Choroid plexus epithelial cell (primary cell): ENCODE measurements at regions not wholly inside any gene's neighbourhood (a gene's known extent, or its start where the extent isn't known, plus 50 kb on each side); places are given as distances from the start of the nearest gene placed in this dataset.

Source experiments
- DNase-seq: peaks from one replicate; pipeline ENCODE4 v3.0.0-alpha.2; 2010; ENCODE audit warnings: low read depth
- H3K4me3 ChIP-seq: 2 replicates; pipeline ENCODE4 v1.5.1; 2011; ENCODE audit warnings: low read depth, mild to moderate bottlenecking, control low read depth, low read length, moderate library complexity
- TF ChIP-seq, protein P1 (sequence below): conservative IDR thresholded peaks from 2 replicates; pipeline ENCODE4 v1.5.1; 2011; ENCODE audit warnings: low read depth, mild to moderate bottlenecking, control low read depth, inconsistent platforms, low read length, moderate library complexity

GRCh38 chr7:86953219-86953618 lies 106.2 kb downstream of the ELAPOR2 start:
- DNase-seq, result no peak
- TF ChIP-seq, protein P1, sequence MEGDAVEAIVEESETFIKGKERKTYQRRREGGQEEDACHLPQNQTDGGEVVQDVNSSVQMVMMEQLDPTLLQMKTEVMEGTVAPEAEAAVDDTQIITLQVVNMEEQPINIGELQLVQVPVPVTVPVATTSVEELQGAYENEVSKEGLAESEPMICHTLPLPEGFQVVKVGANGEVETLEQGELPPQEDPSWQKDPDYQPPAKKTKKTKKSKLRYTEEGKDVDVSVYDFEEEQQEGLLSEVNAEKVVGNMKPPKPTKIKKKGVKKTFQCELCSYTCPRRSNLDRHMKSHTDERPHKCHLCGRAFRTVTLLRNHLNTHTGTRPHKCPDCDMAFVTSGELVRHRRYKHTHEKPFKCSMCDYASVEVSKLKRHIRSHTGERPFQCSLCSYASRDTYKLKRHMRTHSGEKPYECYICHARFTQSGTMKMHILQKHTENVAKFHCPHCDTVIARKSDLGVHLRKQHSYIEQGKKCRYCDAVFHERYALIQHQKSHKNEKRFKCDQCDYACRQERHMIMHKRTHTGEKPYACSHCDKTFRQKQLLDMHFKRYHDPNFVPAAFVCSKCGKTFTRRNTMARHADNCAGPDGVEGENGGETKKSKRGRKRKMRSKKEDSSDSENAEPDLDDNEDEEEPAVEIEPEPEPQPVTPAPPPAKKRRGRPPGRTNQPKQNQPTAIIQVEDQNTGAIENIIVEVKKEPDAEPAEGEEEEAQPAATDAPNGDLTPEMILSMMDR, result no peak
- no peak overlapping the region for H3K4me3 ChIP-seq

DNA sequence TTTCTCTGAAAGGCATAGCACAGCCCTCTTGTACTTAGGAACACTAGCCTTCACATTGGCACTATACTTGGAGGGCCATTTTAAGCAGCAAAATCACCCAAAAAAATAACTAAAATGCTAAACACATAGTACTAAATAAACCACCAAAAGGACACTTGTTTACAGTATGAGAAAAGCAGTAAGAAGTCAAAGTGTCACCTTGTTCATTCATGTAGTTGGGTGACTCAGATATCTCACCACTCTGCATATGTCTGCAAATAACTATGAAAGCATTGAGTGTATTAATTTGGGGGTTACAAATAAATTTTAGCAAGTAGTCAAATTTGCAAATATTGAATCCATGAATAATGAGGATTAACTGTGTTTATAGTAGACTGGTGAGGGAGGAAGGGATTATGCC lies 107.6 kb downstream of the ELAPOR2 start:
- H3K4me3 ChIP-seq, result no peak overlapping the region
- DNase-seq, result no peak
- TF ChIP-seq, protein P1, result no peak

DNA sequence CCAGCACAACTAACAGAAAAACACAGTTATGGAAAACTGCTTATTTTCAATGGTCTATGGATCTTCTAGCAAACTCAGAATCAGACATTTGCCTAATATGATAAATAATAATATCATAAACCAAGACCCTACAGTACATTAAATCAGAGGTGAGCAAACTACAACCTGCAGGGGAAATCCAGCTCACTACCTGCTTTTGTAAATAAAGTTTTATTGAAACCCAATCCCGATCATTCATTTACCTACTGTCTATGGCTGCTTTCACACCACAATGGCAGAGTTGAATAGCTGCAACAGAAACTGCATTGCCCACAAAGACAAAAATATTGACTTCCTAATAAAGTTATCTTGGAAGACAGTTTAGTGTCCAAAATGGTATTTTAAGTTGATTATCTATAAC lies 108.5 kb downstream of the ELAPOR2 start:
- DNase-seq, result no peak
- no peak overlapping the region for H3K4me3 ChIP-seq
- TF ChIP-seq, protein P1, result no peak

- H3K4me3 ChIP-seq, result no peak overlapping the region
- no peak for DNase-seq
- TF ChIP-seq, protein P1, result no peak
Observed at GRCh38 chr7:86950360-86950759, 109.1 kb downstream of the ELAPOR2 start.

DNA sequence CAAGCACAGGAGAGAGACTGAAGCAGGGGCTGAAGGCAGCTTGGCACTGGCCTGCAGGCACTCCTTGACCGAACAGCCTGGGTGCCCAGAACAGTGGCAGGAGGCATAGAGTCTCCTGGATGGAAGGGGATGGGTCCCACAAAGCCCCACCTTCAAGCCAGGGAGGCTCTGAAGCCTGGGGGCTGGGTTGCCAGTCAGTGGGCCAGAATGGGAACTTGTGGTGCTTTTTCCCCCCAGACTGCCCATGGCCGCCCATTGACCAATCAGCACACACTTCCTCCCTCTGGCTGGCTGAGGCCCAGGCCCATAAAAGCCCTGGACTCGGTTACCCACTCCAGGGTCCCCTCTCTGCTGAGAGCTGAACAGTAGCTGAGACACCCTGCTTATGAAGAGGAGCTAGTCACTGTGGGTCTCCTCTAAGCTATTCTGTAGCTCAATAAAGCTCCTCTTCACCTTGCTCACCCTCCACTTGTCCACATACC lies 109.6 kb downstream of the ELAPOR2 start:
- TF ChIP-seq, protein P1, result no peak
- no peak for DNase-seq
- H3K4me3 ChIP-seq, result no peak overlapping the region

GRCh38 chr7:86949052-86949778 lies 110.2 kb downstream of the ELAPOR2 start:
- H3K4me3 ChIP-seq, result no peak overlapping the region
- DNase-seq, result no peak
- TF ChIP-seq, protein P1, result no peak

DNA sequence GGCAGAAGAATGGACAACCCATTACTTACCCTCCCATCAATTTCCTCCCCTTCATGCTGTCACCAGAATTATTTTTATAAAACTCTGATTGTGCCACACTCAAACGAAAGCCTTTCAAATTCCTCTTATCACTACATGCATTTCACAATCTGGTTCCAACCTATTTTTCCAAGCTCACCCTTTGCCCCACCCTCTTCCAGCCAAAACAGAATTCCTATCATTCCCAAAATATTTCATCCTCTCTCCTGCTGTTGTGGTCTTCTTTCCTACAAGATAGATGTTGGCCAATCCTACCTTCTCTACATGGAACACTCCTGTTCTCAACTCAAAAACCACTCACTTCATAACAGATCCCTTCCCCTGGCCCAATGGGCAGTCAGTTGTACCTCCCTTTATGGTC lies 111.5 kb downstream of the ELAPOR2 start:
- TF ChIP-seq, protein P1, result no peak
- H3K4me3 ChIP-seq, result no peak overlapping the region
- no peak for DNase-seq
